Spleen (tissue), 11 donors: ENCODE measurements at regions not wholly inside any gene's neighbourhood (a gene's known extent, or its start where the extent isn't known, plus 50 kb on each side); places are given as distances from the start of the nearest gene placed in this dataset.
"Not testable (repeated sequence)": the region's sequence is repeated elsewhere in the genome, so short reads cannot be mapped to it uniquely, and the experiment has no call there.

Source experiments
- DNase-seq: peaks from one replicate; pipeline ENCODE4 v3.0.0-alpha.2; 2020
- H3K27ac ChIP-seq, 8 donors: fragments of 200-600 bp; sonication (generic) in 7 of 8; 1 replicate in 4 of 8; 2 replicates in 4 of 8; pipeline versions ENCODE4 v1.5.0 to v1.8.0; 2016 to 2021; ENCODE audit warnings: inconsistent platforms in 4 of 8, mild to moderate bottlenecking in 4 of 8, moderate library complexity in 1 of 8
- H3K27me3 ChIP-seq, 7 donors: fragments of 200-600 bp; sonication (generic) in 6 of 7; replicated peaks in 1 of 7; 1 replicate in 4 of 7; 2 replicates in 3 of 7; pipeline versions ENCODE4 v1.5.0 to v1.8.0; 2016 to 2021; ENCODE audit warnings: inconsistent platforms in 3 of 7, mild to moderate bottlenecking in 1 of 7
- H3K36me3 ChIP-seq, 6 donors: fragments of 200-600 bp; sonication (generic) in 5 of 6; 1 replicate in 4 of 6; 2 replicates in 2 of 6; pipeline versions ENCODE4 v1.5.0 to v1.8.0; 2016 to 2021; ENCODE audit warnings: inconsistent platforms in 2 of 6
- H3K4me1 ChIP-seq, 6 donors: fragments of 200-600 bp; sonication (generic) in 5 of 6; 1 replicate in 3 of 6; 2 replicates in 3 of 6; pipeline versions ENCODE4 v1.5.0 to v1.8.0; 2016 to 2021; ENCODE audit warnings: inconsistent platforms in 3 of 6
- H3K4me3 ChIP-seq, 8 donors: fragments of 200-600 bp; sonication (generic) in 7 of 8; 1 replicate in 4 of 8; 2 replicates in 4 of 8; pipeline versions ENCODE4 v1.5.0 to v1.8.0; 2016 to 2021; ENCODE audit warnings: inconsistent platforms in 4 of 8, mild to moderate bottlenecking in 4 of 8, moderate library complexity in 2 of 8
- H3K9me3 ChIP-seq, 8 donors: fragments of 200-600 bp; sonication (generic) in 7 of 8; 1 replicate in 4 of 8; 2 replicates in 4 of 8; pipeline versions ENCODE4 v1.5.0 to v1.8.0; 2016 to 2021; ENCODE audit warnings: inconsistent platforms in 4 of 8
- CTCF ChIP-seq, 11 experiments: fragments of 200-600 bp in 7 of 11; fragments of 450-650 bp in 4 of 11; sonication (generic) in 4 of 11; IDR thresholded peaks in 8 of 11; conservative IDR thresholded peaks in 3 of 11; 1 replicate in 7 of 11; 2 replicates in 4 of 11; pipeline versions ENCODE4 v1.4.0 to v1.8.0; 2016 to 2021; ENCODE audit warnings: antibody characterized with exemption in 11 of 11, inconsistent platforms in 4 of 11, mild to moderate bottlenecking in 1 of 11
- POLR2A ChIP-seq, 3 donors: fragments of 450-650 bp; IDR thresholded peaks; one replicate each; pipeline ENCODE4 v1.5.1; 2017; ENCODE audit warnings: antibody characterized with exemption in 3 of 3, mild to moderate bottlenecking in 1 of 3
- POLR2AphosphoS5 ChIP-seq, 3 donors: sonication (generic); formaldehyde crosslinking; IDR thresholded peaks; one replicate each; pipeline ENCODE4 v1.5.1; 2017; ENCODE audit warnings: antibody characterized with exemption in 3 of 3
- WGBS, 5 donors: extraction: QIAGEN DNeasy Blood & Tissue Kit in 3 of 5; methylation state at CpG; one replicate each; pipeline versions ENCODE4 v1.1.5 to v1.1.7; 2013 to 2018; 5-methylcytosine and 5-hydroxymethylcytosine counted together
- intact Hi-C: fragments of 100-400 bp; cut with DNase I; formaldehyde crosslinking; loops from one replicate; pipeline ENCODE4 v1.15.0; 2023; ENCODE audit warnings: low total_unique reads
- donor health status: healthy with polysubstance abuse.
- donor health status: DM: no; HTN: no; CAD: no; lungs with moderate emphysema.
- donor health status: DM: no; HTN: no; CAD: no.
- donor health status: Bipolar disorder and iron deficiency.
- donor health status: healthy.
- donor health status: DM: no; HTN: no; CAD: no.
- donor health status: DM: yes; HTN: yes; CAD: no.

- Histone ChIP-seq H3K27me3 (peaks cover 0 to 4% (median 0%) of the 10 kb centered on the region in 7 donors), H3K4me1 (no peaks in the 10 kb centered on the region), H3K9me3 (no peaks in the 10 kb centered on the region), H3K36me3 (no peaks in the 10 kb centered on the region), H3K27ac (no peak overlapping the region), H3K4me3 (no peak overlapping the region)
- TF ChIP-seq POLR2AphosphoS5 (IDR thresholded peaks at IDR 0.05) (no peak), CTCF (IDR thresholded peaks at IDR 0.05 in 8 of 11, conservative IDR thresholded peaks at IDR 0.05 in 3 of 11) (no peak), POLR2A (IDR thresholded peaks at IDR 0.05) (no peak)
- DNase-seq: no peak
- WGBS, 5 donors: 60 to 84% (median 68%) methylated on average over 2 of the region's 2 CpGs
- intact Hi-C loops: no loop called here
Measured at GRCh38 chr13:91249861-91250260, 97.6 kb upstream of the MIR17HG start.

GRCh38 chr13:91251573-91251972 lies 95.9 kb upstream of the MIR17HG start:
- H3K9me3 ChIP-seq, H3K27me3 ChIP-seq, DNase-seq, H3K27ac ChIP-seq, H3K4me3 ChIP-seq, intact Hi-C loops, H3K36me3 ChIP-seq, H3K4me1 ChIP-seq: not testable (repeated sequence)
- whole genome bisulfite sequencing, 5 donors: 76 to 90% (median 82%) methylated on average over 4 of the region's 4 CpGs

GRCh38 chr13:91264484-91264883 lies 83.0 kb upstream of the MIR17HG start:
- 85 to 97% (median 92%) methylated on average over 2 of the region's 2 CpGs for WGBS, 5 donors
- no peak overlapping the region for H3K4me3 ChIP-seq
- H3K27ac ChIP-seq: no peak overlapping the region
- intact Hi-C loops: no loop called here
- H3K9me3 ChIP-seq: peaks cover 6 to 36% (median 20%) of the 10 kb centered on the region in 8 donors
- H3K4me1 ChIP-seq: no peaks in the 10 kb centered on the region
- H3K27me3 ChIP-seq: no peaks in the 10 kb centered on the region
- no peaks in the 10 kb centered on the region for H3K36me3 ChIP-seq
- TF ChIP-seq POLR2AphosphoS5 (IDR thresholded peaks at IDR 0.05) (no peak), POLR2A (IDR thresholded peaks at IDR 0.05) (no peak), CTCF (IDR thresholded peaks at IDR 0.05 in 8 of 11, conservative IDR thresholded peaks at IDR 0.05 in 3 of 11) (no peak)
- no peak for DNase-seq

- no peak for DNase-seq
- no peaks in the 10 kb centered on the region for H3K27me3 ChIP-seq
- intact Hi-C loops: no loop called here
- H3K4me3 ChIP-seq: no peak overlapping the region
- no peak for TF ChIP-seq CTCF (IDR thresholded peaks at IDR 0.05 in 8 of 11, conservative IDR thresholded peaks at IDR 0.05 in 3 of 11)
- H3K36me3 ChIP-seq: no peaks in the 10 kb centered on the region
- peaks cover 6 to 32% (median 13%) of the 10 kb centered on the region in 8 donors for H3K9me3 ChIP-seq
- no peaks in the 10 kb centered on the region for H3K4me1 ChIP-seq
- 91 to 95% (median 93%) methylated on average over 1 of the region's 1 CpG for WGBS, 5 donors
- no peak overlapping the region for H3K27ac ChIP-seq
Measured at GRCh38 chr13:91269237-91269636, 78.2 kb upstream of the MIR17HG start.

GRCh38 chr13:91270031-91270430 lies 77.5 kb upstream of the MIR17HG start:
- Histone ChIP-seq H3K9me3 (peaks cover 0 to 25% (median 7%) of the 10 kb centered on the region in 8 donors), H3K4me1 (no peaks in the 10 kb centered on the region), H3K4me3 (no peak overlapping the region), H3K36me3 (no peaks in the 10 kb centered on the region), H3K27me3 (no peaks in the 10 kb centered on the region), H3K27ac (peak overlapping the region in 1 of 8 donors; percentile 6)
- intact Hi-C loops: no loop called here
- 44 to 58% (median 51%) methylated on average over 3 of the region's 3 CpGs for WGBS, 5 donors
- TF ChIP-seq POLR2AphosphoS5 (IDR thresholded peaks at IDR 0.05): no peak
- TF ChIP-seq CTCF (IDR thresholded peaks at IDR 0.05 in 8 of 11, conservative IDR thresholded peaks at IDR 0.05 in 3 of 11): no peak
- TF ChIP-seq POLR2A (IDR thresholded peaks at IDR 0.05): no peak
- no peak for DNase-seq
